GM12891 (cell line): ENCODE measurements at regions not wholly inside any gene's neighbourhood (a gene's known extent, or its start where the extent isn't known, plus 50 kb on each side); places are given as distances from the start of the nearest gene placed in this dataset.

Experiments
- PAX5 ChIP-seq: IDR thresholded peaks from 2 replicates; pipeline ENCODE4 v1.6.1; 2011; ENCODE audit warnings: low read length, moderate library complexity, mild to moderate bottlenecking; ENCODE audit not compliant: insufficient read depth, severe bottlenecking
- POLR2A ChIP-seq: IDR thresholded peaks from 2 replicates; pipeline ENCODE4 v1.6.1; 2011; ENCODE audit warnings: low read depth, low read length, control low read depth
- POLR2AphosphoS5 ChIP-seq: IDR thresholded peaks from 2 replicates; pipeline ENCODE4 v1.6.1; 2011; ENCODE audit warnings: low read depth, low read length, control low read depth
- SPI1 ChIP-seq: IDR thresholded peaks from 2 replicates; pipeline ENCODE4 v1.6.1; 2011; ENCODE audit warnings: low read depth, low read length, control low read depth
- TAF1 ChIP-seq: IDR thresholded peaks from 2 replicates; pipeline ENCODE4 v1.6.1; 2011; ENCODE audit warnings: low read depth, low read length, control low read depth

DNA sequence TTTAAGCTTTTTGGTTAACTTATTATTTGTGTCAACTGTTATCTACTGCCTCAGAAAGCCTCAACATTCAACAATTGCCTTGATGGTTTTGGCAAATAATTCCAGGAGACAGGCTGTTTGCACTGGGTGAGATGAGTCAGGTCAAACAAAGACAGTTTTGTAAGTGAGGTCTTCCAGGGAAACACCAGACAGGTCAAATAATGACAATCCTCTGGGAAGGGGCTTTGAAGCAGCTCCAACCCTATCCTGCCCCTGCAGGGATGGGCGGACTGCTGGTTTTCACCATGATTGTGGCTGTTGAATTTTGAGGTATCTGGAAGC lies 79.4 kb upstream of the PRR23E start:
- no peak for TF ChIP-seq POLR2AphosphoS5
- no peak for TF ChIP-seq TAF1
- no peak for TF ChIP-seq POLR2A
- TF ChIP-seq SPI1: no peak
- TF ChIP-seq PAX5: no peak
